ENCODE measurements at regions not wholly inside any gene's neighbourhood (a gene's known extent, or its start where the extent isn't known, plus 50 kb on each side); places are given as distances from the start of the nearest gene placed in this dataset.

- TF ChIP-seq CTCF (conservative IDR thresholded peaks at IDR 0.05; ENCODE audit: low read depth, low read length), result no peak
- TF ChIP-seq SMC3 (IDR thresholded peaks at IDR 0.05; ENCODE audit: low read depth, low read length), result no peak
- TF ChIP-seq POLR2A (IDR thresholded peaks at IDR 0.05; ENCODE audit: low read depth, low read length), result no peak
- no peak for TF ChIP-seq RFX5 (IDR thresholded peaks at IDR 0.05; ENCODE audit: low read depth, low read length)
- TF ChIP-seq CEBPB (IDR thresholded peaks at IDR 0.05; ENCODE audit: low read depth, low read length), result no peak
- TF ChIP-seq RAD21 (IDR thresholded peaks at IDR 0.05; ENCODE audit: low read length), result no peak
- TF ChIP-seq BHLHE40 (IDR thresholded peaks at IDR 0.05; ENCODE audit: low read depth, low read length), result no peak
- TF ChIP-seq MAFK (IDR thresholded peaks at IDR 0.05; ENCODE audit: low read depth, low read length), result no peak
Measured at GRCh38 chr4:156473151-156473550, 498.4 kb downstream of the PDGFC start.
